HepG2 (cell line): ENCODE measurements at regions not wholly inside any gene's neighbourhood (a gene's known extent, or its start where the extent isn't known, plus 50 kb on each side); places are given as distances from the start of the nearest gene placed in this dataset.

Experiments used
- ATAC-seq: fragments of 200-7000 bp; cut with Tn5 transposase; 3 replicates; pipeline ENCODE4 v1.9.1; 2020; ENCODE audit warnings: mild to moderate bottlenecking, moderate library complexity
- BruUV-seq: library from RNA; stranded (reverse); fragments of 400-500 nt; replicated peaks from 2 replicates; lab custom pipeline; 2021; lab: Mats Ljungman, UMichigan
- CTCF ChIA-PET: fragments of 300-600 bp; formaldehyde crosslinking; extraction: SDS; loops from one replicate; lab custom pipeline; 2021; ENCODE audit warnings: low total read pairs, inconsistent platforms, low intra/inter-chr PET ratio; lab: Yijun Ruan, JAX
- POLR2A ChIA-PET: fragments of 350-600 bp; sonication (Branson Sonifier 250); formaldehyde crosslinking; loops from one replicate; lab custom pipeline; 2020; ENCODE audit warnings: antibody characterized with exemption, inconsistent platforms; lab: Yijun Ruan, JAX
- DNase-seq: peaks from one replicate; pipeline ENCODE4 v3.0.0-alpha.2; 2015; ENCODE audit warnings: low spot score
- FAIRE-seq: peaks from 3 replicates; lab custom pipeline; 2011; peaks lifted over from hg19 to GRCh38; lab: Jason Lieb, UNC
- H2AFZ ChIP-seq: one replicate; pipeline ENCODE4 v1.6.1; 2011; ENCODE audit warnings: low read length, inconsistent platforms
- H3K27ac ChIP-seq: fragments of 300-600 bp; 3 replicates; pipeline ENCODE4 v1.8.0; 2011; ENCODE audit warnings: mixed run types, mild to moderate bottlenecking, mixed read lengths, low read length, inconsistent platforms; ENCODE audit not compliant: insufficient read depth; ENCODE audit errors: extremely low read length
- H3K27me3 ChIP-seq, 2 experiments: fragments of 200-600 bp in 1 of 2; 2 replicates in 1 of 2; 3 replicates in 1 of 2; pipeline versions ENCODE4 v1.6.0 to v1.8.0; 2011; ENCODE audit warnings: low read length in 2 of 2, mild to moderate bottlenecking in 2 of 2, moderate library complexity in 2 of 2, inconsistent platforms in 1 of 2; ENCODE audit not compliant: insufficient read depth in 2 of 2, control insufficient read depth in 1 of 2
- H3K36me3 ChIP-seq, 2 experiments: fragments of 200-600 bp in 1 of 2; replicated peaks in 1 of 2; 2 replicates in 1 of 2; 3 replicates in 1 of 2; pipeline versions ENCODE4 v1.5.1 to v1.8.0; 2011; ENCODE audit warnings: low read length in 2 of 2, inconsistent platforms in 1 of 2; ENCODE audit not compliant: insufficient read depth in 2 of 2, control insufficient read depth in 1 of 2
- H3K4me1 ChIP-seq: 2 replicates; pipeline ENCODE4 v1.5.1; 2012; ENCODE audit warnings: low read length, inconsistent platforms; ENCODE audit not compliant: insufficient read depth
- H3K4me2 ChIP-seq: 2 replicates; pipeline ENCODE4 v1.6.0; 2011; ENCODE audit warnings: low read depth, low read length, inconsistent platforms
- H3K4me3 ChIP-seq, 3 experiments: fragments of 200-600 bp in 1 of 3; sonication (generic), shearing (Covaris generic) in 1 of 3; replicated peaks in 1 of 3; 2 replicates each; pipeline ENCODE4 v1.5.1; 2011 to 2016; ENCODE audit warnings: low read length in 3 of 3, inconsistent platforms in 2 of 3, low read depth in 2 of 3, mild to moderate bottlenecking in 2 of 3, control low read depth in 1 of 3, mixed read lengths in 1 of 3; ENCODE audit not compliant: insufficient read depth in 1 of 3
- H3K79me2 ChIP-seq: one replicate; pipeline ENCODE4 v1.6.1; 2011; ENCODE audit warnings: low read length, inconsistent platforms; ENCODE audit not compliant: insufficient read depth
- H3K9ac ChIP-seq: 2 replicates; pipeline ENCODE4 v1.6.0; 2011; ENCODE audit warnings: mild to moderate bottlenecking, low read depth, low read length, inconsistent platforms; ENCODE audit not compliant: insufficient read depth
- H3K9me3 ChIP-seq: 2 replicates; pipeline ENCODE4 v1.5.1; 2012; ENCODE audit warnings: mild to moderate bottlenecking, low read length
- H4K20me1 ChIP-seq: 2 replicates; pipeline ENCODE4 v1.6.0; 2011; ENCODE audit warnings: inconsistent platforms, mild to moderate bottlenecking, low read length, moderate library complexity; ENCODE audit not compliant: insufficient read depth
- HMGXB3 ChIP-seq: sonication (generic); formaldehyde crosslinking; IDR thresholded peaks from 2 replicates; pipeline ENCODE4 v1.4.0; 2020; ENCODE audit warnings: missing genetic modification reagents, borderline replicate concordance
- MAFF ChIP-seq: IDR thresholded peaks from 2 replicates; pipeline ENCODE4 v1.6.1; 2011; ENCODE audit warnings: low read depth, low read length, improper control_type of control experiment
- MAFK ChIP-seq, 2 experiments: IDR thresholded peaks in 1 of 2; conservative IDR thresholded peaks in 1 of 2; 2 replicates each; pipeline ENCODE4 v1.6.1; 2011; ENCODE audit warnings: improper control_type of control experiment in 2 of 2, low read length in 2 of 2
- MAX ChIP-seq: IDR thresholded peaks from 2 replicates; pipeline ENCODE4 v1.6.1; 2012; ENCODE audit warnings: inconsistent platforms
- NFE2L1 ChIP-seq: sonication (generic); formaldehyde crosslinking; IDR thresholded peaks from 2 replicates; pipeline ENCODE4 v1.4.0; 2020; ENCODE audit warnings: missing genetic modification reagents, mild to moderate bottlenecking, borderline replicate concordance
- PHF20 ChIP-seq: sonication (generic); formaldehyde crosslinking; IDR thresholded peaks from 2 replicates; pipeline ENCODE4 v1.5.0; 2020; ENCODE audit warnings: mild to moderate bottlenecking, missing genetic modification reagents
- SKI ChIP-seq: fragments of 450-650 bp; IDR thresholded peaks from one replicate; pipeline ENCODE4 v1.6.1; 2018; ENCODE audit warnings: mild to moderate bottlenecking; ENCODE audit not compliant: partially characterized antibody
- SMARCC2 ChIP-seq: fragments of 450-650 bp; IDR thresholded peaks from 2 replicates; pipeline ENCODE4 v1.6.1; 2017; ENCODE audit warnings: antibody characterized with exemption, mild to moderate bottlenecking
- ZBTB21 ChIP-seq: sonication (generic); formaldehyde crosslinking; IDR thresholded peaks from 2 replicates; pipeline ENCODE4 v1.4.0; 2020; ENCODE audit warnings: missing genetic modification reagents
- ZBTB4 ChIP-seq: sonication (generic); formaldehyde crosslinking; IDR thresholded peaks from 2 replicates; pipeline ENCODE4 v1.4.0; 2020; ENCODE audit warnings: missing genetic modification reagents, mild to moderate bottlenecking, borderline replicate concordance
- ZEB1 ChIP-seq: IDR thresholded peaks from 2 replicates; pipeline ENCODE4 v1.6.1; 2012; ENCODE audit warnings: mild to moderate bottlenecking, low read depth, inconsistent platforms; ENCODE audit not compliant: insufficient replicate concordance
- ZNF354B ChIP-seq: sonication (generic); formaldehyde crosslinking; IDR thresholded peaks from 2 replicates; pipeline ENCODE4 v1.8.0; 2022; ENCODE audit warnings: mild to moderate bottlenecking, missing genetic modification reagents
- ZNF484 ChIP-seq: sonication (generic); formaldehyde crosslinking; IDR thresholded peaks from 2 replicates; pipeline ENCODE4 v1.5.1; 2020; ENCODE audit warnings: mild to moderate bottlenecking, low read depth, missing genetic modification reagents, borderline replicate concordance
- ZSCAN21 ChIP-seq: sonication (generic); formaldehyde crosslinking; IDR thresholded peaks from 2 replicates; pipeline ENCODE4 v1.8.0; 2022; ENCODE audit warnings: mild to moderate bottlenecking, missing genetic modification reagents, moderate library complexity, borderline replicate concordance
- in situ Hi-C: cut with HindIII; loops from 2 replicates; pipeline ENCODE4 v1.10.0; 2017; ENCODE audit warnings: low pct_unique_long_range_greater_than_20kb; ENCODE audit not compliant: extremely low pct_ligation_motif_present
- intact Hi-C: fragments of 100-400 bp; cut with micrococcal nuclease; formaldehyde crosslinking; loops from one replicate; pipeline ENCODE4 v1.10.0; 2022; ENCODE audit not compliant: unreplicated experiment

GRCh38 chr18:61108706-61109105, 224.5 kb upstream of the CDH20 start:
- H3K27ac ChIP-seq: no peak overlapping the region
- ATAC-seq (no peak), FAIRE-seq (no peak), DNase-seq (no peak)
- H3K4me1 ChIP-seq: no peaks in the 10 kb centered on the region
- H3K9ac ChIP-seq: no peak overlapping the region
- H2AFZ ChIP-seq: no peak overlapping the region
- BruUV-seq: no TSS peak
- H3K36me3 ChIP-seq: no peaks in the 10 kb centered on the region
- H4K20me1 ChIP-seq: no peaks in the 10 kb centered on the region
- H3K79me2 ChIP-seq: no peaks in the 10 kb centered on the region
- H3K27me3 ChIP-seq: no peaks in the 10 kb centered on the region
- TF ChIP-seq SKI (no peak), ZNF484 (CRISPR knock-in tag) (no peak), NFE2L1 (CRISPR knock-in tag) (no peak), MAX (no peak), ZBTB21 (CRISPR knock-in tag) (no peak), MAFK (conservative IDR thresholded peaks at IDR 0.05 in 1 of 2, IDR thresholded peaks at IDR 0.05 in 1 of 2; ENCODE audit: low read length in 2 of 2) (peak; percentile 16 to 73; a peak in 3 of 4 replicates), ZEB1 (no peak), ZBTB4 (no peak), MAFF (peak; percentile 39; the same call in 1 of the 2 replicates), PHF20 (no peak), ZSCAN21 (CRISPR knock-in tag) (no peak), ZNF354B (CRISPR knock-in tag) (no peak), HMGXB3 (CRISPR knock-in tag) (no peak), SMARCC2 (no peak)
- ChIA-PET POLR2A (no interaction called here), CTCF (no interaction called here)
- H3K4me3 ChIP-seq: no peak overlapping the region
- no peak overlapping the region for H3K4me2 ChIP-seq
- intact Hi-C loops: no loop called here
- in situ Hi-C loops: no loop called here
- no peaks in the 10 kb centered on the region for H3K9me3 ChIP-seq
